HEK293 (cell line): ENCODE measurements at regions not wholly inside any gene's neighbourhood (a gene's known extent, or its start where the extent isn't known, plus 50 kb on each side); places are given as distances from the start of the nearest gene placed in this dataset.

Experiments used
- CTCF ChIA-PET: fragments of 350-600 bp; formaldehyde crosslinking; extraction: SDS; loops from one replicate; lab custom pipeline; 2021; ENCODE audit warnings: antibody characterized with exemption; lab: Yijun Ruan, JAX
- POLR2A ChIA-PET: fragments of 300-600 bp; formaldehyde crosslinking; extraction: SDS; loops from one replicate; lab custom pipeline; 2020; ENCODE audit warnings: antibody characterized with exemption, inconsistent platforms; lab: Yijun Ruan, JAX
- H3K27ac ChIP-seq: fragments of 200-500 bp; sonication (Bioruptor generic); 2 replicates; pipeline ENCODE4 v1.5.1; 2014; ENCODE audit warnings: low read depth, low read length, control low read depth, inconsistent platforms; ENCODE audit errors: extremely low read depth
- H3K36me3 ChIP-seq, 2 experiments: fragments of 200-500 bp in 1 of 2; sonication (Bioruptor generic) in 1 of 2; 1 replicate in 1 of 2; 2 replicates in 1 of 2; pipeline ENCODE4 v1.5.1; 2014 to 2017; ENCODE audit warnings: inconsistent platforms in 2 of 2, low read length in 2 of 2; ENCODE audit not compliant: control insufficient read depth in 2 of 2, insufficient read depth in 1 of 2
- H3K4me1 ChIP-seq: fragments of 200-500 bp; sonication (Bioruptor generic); 2 replicates; pipeline ENCODE4 v1.5.1; 2014; ENCODE audit warnings: mild to moderate bottlenecking, low read length, inconsistent platforms; ENCODE audit not compliant: control insufficient read depth, insufficient read depth
- H3K4me3 ChIP-seq: 2 replicates; pipeline ENCODE4 v1.5.1; 2011; ENCODE audit warnings: low read depth, mild to moderate bottlenecking, control low read depth, low read length, moderate library complexity
- H3K9me3 ChIP-seq: fragments of 200-500 bp; sonication (Bioruptor generic); 2 replicates; pipeline ENCODE4 v1.5.1; 2014; ENCODE audit warnings: low read depth, low read length, inconsistent platforms; ENCODE audit not compliant: control insufficient read depth, insufficient read depth
- GLIS1 ChIP-seq: fragments of 450-650 bp; formaldehyde crosslinking; IDR thresholded peaks from 2 replicates; pipeline ENCODE4 v1.5.1; 2016; ENCODE audit warnings: missing biosample characterization, missing genetic modification characterization
- GLIS2 ChIP-seq: fragments of 450-650 bp; formaldehyde crosslinking; IDR thresholded peaks from 2 replicates; pipeline ENCODE4 v1.5.1; 2016; ENCODE audit warnings: missing biosample characterization, missing genetic modification characterization
- IKZF3 ChIP-seq: fragments of 450-650 bp; IDR thresholded peaks from 2 replicates; pipeline ENCODE4 v1.5.0; 2018; ENCODE audit warnings: missing biosample characterization, mild to moderate bottlenecking, missing genetic modification characterization, moderate library complexity
- INSM2 ChIP-seq: fragments of 450-650 bp; formaldehyde crosslinking; IDR thresholded peaks from 2 replicates; pipeline ENCODE4 v1.5.1; 2016; ENCODE audit warnings: missing biosample characterization, missing genetic modification characterization
- OVOL3 ChIP-seq: fragments of 450-650 bp; formaldehyde crosslinking; IDR thresholded peaks from 2 replicates; pipeline ENCODE4 v1.5.1; 2016; ENCODE audit warnings: missing biosample characterization, missing genetic modification characterization
- ZBTB17 ChIP-seq: fragments of 450-650 bp; formaldehyde crosslinking; IDR thresholded peaks from 2 replicates; pipeline ENCODE4 v1.5.1; 2016; ENCODE audit warnings: missing biosample characterization, missing genetic modification characterization
- ZBTB21 ChIP-seq: fragments of 450-650 bp; formaldehyde crosslinking; IDR thresholded peaks from 2 replicates; pipeline ENCODE4 v1.5.1; 2017; ENCODE audit warnings: missing biosample characterization, missing genetic modification characterization
- ZBTB44 ChIP-seq: fragments of 450-650 bp; IDR thresholded peaks from 2 replicates; pipeline ENCODE4 v1.5.1; 2018; ENCODE audit warnings: missing biosample characterization, mild to moderate bottlenecking, missing genetic modification characterization
- ZBTB8A ChIP-seq: fragments of 450-650 bp; formaldehyde crosslinking; IDR thresholded peaks from 2 replicates; pipeline ENCODE4 v1.5.1; 2016; ENCODE audit warnings: missing biosample characterization, missing genetic modification characterization
- ZNF132 ChIP-seq: fragments of 450-650 bp; formaldehyde crosslinking; IDR thresholded peaks from 2 replicates; pipeline ENCODE4 v1.5.1; 2017; ENCODE audit warnings: missing biosample characterization, missing genetic modification characterization, borderline replicate concordance
- ZNF157 ChIP-seq: fragments of 450-650 bp; formaldehyde crosslinking; IDR thresholded peaks from 2 replicates; pipeline ENCODE4 v1.5.1; 2016; ENCODE audit warnings: missing biosample characterization, missing genetic modification characterization
- ZNF280C ChIP-seq: fragments of 450-650 bp; formaldehyde crosslinking; IDR thresholded peaks from 2 replicates; pipeline ENCODE4 v1.5.1; 2016; ENCODE audit warnings: missing biosample characterization, missing genetic modification characterization
- ZNF501 ChIP-seq: fragments of 450-650 bp; formaldehyde crosslinking; IDR thresholded peaks from 2 replicates; pipeline ENCODE4 v1.5.1; 2016; ENCODE audit warnings: missing biosample characterization, missing genetic modification characterization
- ZNF558 ChIP-seq: fragments of 450-650 bp; formaldehyde crosslinking; IDR thresholded peaks from 2 replicates; pipeline ENCODE4 v1.5.1; 2016; ENCODE audit warnings: missing biosample characterization, missing genetic modification characterization
- ZNF561 ChIP-seq: fragments of 450-650 bp; IDR thresholded peaks from 2 replicates; pipeline ENCODE4 v1.5.1; 2018; ENCODE audit warnings: missing biosample characterization, missing genetic modification characterization, borderline replicate concordance
- ZNF580 ChIP-seq: fragments of 450-650 bp; formaldehyde crosslinking; IDR thresholded peaks from 2 replicates; pipeline ENCODE4 v1.5.1; 2016; ENCODE audit warnings: missing biosample characterization, missing genetic modification characterization
- ZNF610 ChIP-seq: fragments of 450-650 bp; formaldehyde crosslinking; IDR thresholded peaks from 2 replicates; pipeline ENCODE4 v1.5.1; 2016; ENCODE audit warnings: missing biosample characterization, missing genetic modification characterization, borderline replicate concordance
- ZNF621 ChIP-seq: fragments of 450-650 bp; formaldehyde crosslinking; IDR thresholded peaks from 2 replicates; pipeline ENCODE4 v1.5.1; 2017; ENCODE audit warnings: missing biosample characterization, missing genetic modification characterization
- ZNF660 ChIP-seq: fragments of 450-650 bp; IDR thresholded peaks from 2 replicates; pipeline ENCODE4 v1.5.1; 2018; ENCODE audit warnings: missing biosample characterization, mild to moderate bottlenecking, missing genetic modification characterization
- ZNF692 ChIP-seq: fragments of 450-650 bp; formaldehyde crosslinking; IDR thresholded peaks from 2 replicates; pipeline ENCODE4 v1.5.1; 2016; ENCODE audit warnings: missing biosample characterization, missing genetic modification characterization
- ZNF76 ChIP-seq: fragments of 450-650 bp; formaldehyde crosslinking; IDR thresholded peaks from 2 replicates; pipeline ENCODE4; 2016; ENCODE audit warnings: low read depth, missing biosample characterization, missing genetic modification characterization, borderline replicate concordance
- ZNF791 ChIP-seq: fragments of 450-650 bp; formaldehyde crosslinking; IDR thresholded peaks from 2 replicates; pipeline ENCODE4 v1.5.1; 2016; ENCODE audit warnings: missing biosample characterization, missing genetic modification characterization

DNA sequence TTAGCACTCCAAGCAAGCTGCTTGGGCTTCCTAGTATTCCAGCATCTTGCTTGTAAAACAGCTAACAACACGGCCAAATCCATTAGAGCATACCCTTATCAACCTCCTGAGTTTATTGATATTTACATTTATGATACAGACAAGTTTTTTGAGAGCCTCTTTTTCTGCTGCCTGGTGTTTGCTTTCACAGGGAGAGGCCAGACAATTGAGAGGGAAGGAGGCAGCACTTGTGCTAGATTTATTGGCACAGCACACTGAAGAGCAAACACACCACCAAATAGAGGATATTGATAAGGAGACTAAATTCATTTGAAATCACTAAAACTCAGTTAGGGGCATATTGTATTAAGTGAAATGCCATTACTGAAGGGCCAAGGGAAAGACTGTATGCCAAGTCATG, 1142.3 kb upstream of the FANCL start (continued):
- TF ChIP-seq ZNF692 (tag by site-specific recombination) = 0 out of 2 replicates have a peak, but pooled peaks have one; percentile 15
- peak; percentile 75; the same call in 1 of the 2 replicates for TF ChIP-seq ZNF561
- TF ChIP-seq GLIS2 (tag by site-specific recombination) = no peak
- TF ChIP-seq IKZF3 (tag by site-specific recombination) = no peak
- TF ChIP-seq ZBTB21 (tag by site-specific recombination) = no peak

- CTCF ChIA-PET = no interaction called here
- H3K4me3 ChIP-seq = no peak overlapping the region
- TF ChIP-seq ZNF610 (no peak), OVOL3 (tag by site-specific recombination) (no peak), ZNF157 (no peak)
- TF ChIP-seq, all 188 proteins: peak for 0
- Histone ChIP-seq H3K36me3 (no peaks in the 10 kb centered on the region), H3K27ac (no peak overlapping the region), H3K4me1 (0 out of 2 replicates have a peak, but pooled peaks cover 2% of the 10 kb centered on the region), H3K9me3 (no peaks in the 10 kb centered on the region)
- POLR2A ChIA-PET = no interaction called here
These were observed 1137.0 kb upstream of the FANCL start for GRCh38 chr2:59378127-59378526.

- no peak overlapping the region for H3K27ac ChIP-seq
- H3K4me3 ChIP-seq = no peak overlapping the region
- TF ChIP-seq ZNF791 (tag by site-specific recombination) = no peak
- no peak for TF ChIP-seq ZBTB44 (tag by site-specific recombination)
- no peak for TF ChIP-seq ZNF501 (tag by site-specific recombination)
- no peak for TF ChIP-seq ZNF660 (tag by site-specific recombination)
- no peak for TF ChIP-seq ZNF610
- TF ChIP-seq ZNF621 (tag by site-specific recombination) = no peak
- TF ChIP-seq ZNF580 (tag by site-specific recombination) = no peak
- no peak for TF ChIP-seq ZNF132
- TF ChIP-seq ZNF558 (tag by site-specific recombination) = no peak
- no peak for TF ChIP-seq GLIS1 (tag by site-specific recombination)
- no peak for TF ChIP-seq ZNF280C (tag by site-specific recombination)
- TF ChIP-seq INSM2 = no peak
- TF ChIP-seq ZBTB8A (tag by site-specific recombination) = no peak
- no peak for TF ChIP-seq ZNF76
- TF ChIP-seq ZBTB17 (tag by site-specific recombination) = no peak
- H3K4me1 ChIP-seq = no peaks in the 10 kb centered on the region
- no peaks in the 10 kb centered on the region for H3K9me3 ChIP-seq
- POLR2A ChIA-PET = no interaction called here
- CTCF ChIA-PET = no interaction called here
- no peaks in the 10 kb centered on the region for H3K36me3 ChIP-seq
These were observed 1125.2 kb upstream of the FANCL start for GRCh38 chr2:59366288-59366687.
